ENCODE measurements at regions not wholly inside any gene's neighbourhood (a gene's known extent, or its start where the extent isn't known, plus 50 kb on each side); places are given as distances from the start of the nearest gene placed in this dataset.

DNA sequence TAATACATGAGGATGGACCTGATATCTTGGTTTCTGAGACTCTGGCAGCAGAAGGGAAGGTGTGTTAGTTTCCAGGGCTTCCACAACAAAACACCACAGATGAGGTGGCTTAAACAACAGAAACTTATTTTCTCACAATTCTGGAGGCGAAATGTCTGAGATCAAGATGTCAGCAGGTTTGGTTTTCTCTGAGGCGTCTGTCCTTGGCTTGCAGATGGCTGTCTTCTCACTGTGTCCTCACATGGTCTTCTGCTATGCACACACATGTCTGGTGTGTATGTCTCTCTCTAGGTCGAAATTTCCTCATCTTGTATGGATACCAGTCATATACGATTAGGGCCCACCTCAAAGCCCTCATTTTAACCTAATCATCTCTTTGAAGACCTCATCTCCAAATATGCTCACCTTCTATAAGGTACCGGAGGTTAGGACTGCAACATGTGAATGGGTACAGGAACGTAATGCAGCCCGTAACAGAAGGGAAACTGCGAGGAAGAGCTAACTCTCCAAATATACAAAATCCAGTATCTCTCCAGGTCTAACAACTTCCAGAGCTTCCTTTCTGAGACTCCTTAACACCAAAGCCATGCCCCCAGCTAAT lies 139.8 kb upstream of the SMARCA2 start:
- TF ChIP-seq, protein P1, sequence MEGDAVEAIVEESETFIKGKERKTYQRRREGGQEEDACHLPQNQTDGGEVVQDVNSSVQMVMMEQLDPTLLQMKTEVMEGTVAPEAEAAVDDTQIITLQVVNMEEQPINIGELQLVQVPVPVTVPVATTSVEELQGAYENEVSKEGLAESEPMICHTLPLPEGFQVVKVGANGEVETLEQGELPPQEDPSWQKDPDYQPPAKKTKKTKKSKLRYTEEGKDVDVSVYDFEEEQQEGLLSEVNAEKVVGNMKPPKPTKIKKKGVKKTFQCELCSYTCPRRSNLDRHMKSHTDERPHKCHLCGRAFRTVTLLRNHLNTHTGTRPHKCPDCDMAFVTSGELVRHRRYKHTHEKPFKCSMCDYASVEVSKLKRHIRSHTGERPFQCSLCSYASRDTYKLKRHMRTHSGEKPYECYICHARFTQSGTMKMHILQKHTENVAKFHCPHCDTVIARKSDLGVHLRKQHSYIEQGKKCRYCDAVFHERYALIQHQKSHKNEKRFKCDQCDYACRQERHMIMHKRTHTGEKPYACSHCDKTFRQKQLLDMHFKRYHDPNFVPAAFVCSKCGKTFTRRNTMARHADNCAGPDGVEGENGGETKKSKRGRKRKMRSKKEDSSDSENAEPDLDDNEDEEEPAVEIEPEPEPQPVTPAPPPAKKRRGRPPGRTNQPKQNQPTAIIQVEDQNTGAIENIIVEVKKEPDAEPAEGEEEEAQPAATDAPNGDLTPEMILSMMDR (IDR thresholded peaks at IDR 0.05; ENCODE audit: borderline replicate concordance, extremely low read depth, low read length, poor library complexity, severe bottlenecking), result no peak
- no peak for TF ChIP-seq EZH2 (IDR thresholded peaks at IDR 0.05; ENCODE audit: borderline replicate concordance, low read depth, low read length, severe bottlenecking)

All from DND-41 (cell line).